K562 (cell line): ENCODE measurements at regions not wholly inside any gene's neighbourhood (a gene's known extent, or its start where the extent isn't known, plus 50 kb on each side); places are given as distances from the start of the nearest gene placed in this dataset.

Source experiments
- CBX1 ChIP-seq: sonication (generic); IDR thresholded peaks from 2 replicates; pipeline ENCODE4 v1.6.1; 2016; ENCODE audit warnings: antibody characterized with exemption, low read depth, mild to moderate bottlenecking
- CHD4 ChIP-seq: fragments of 200-600 bp; sonication (generic); IDR thresholded peaks from 3 replicates; pipeline ENCODE4 v1.6.1; 2012; ENCODE audit warnings: low read depth, mild to moderate bottlenecking, mixed read lengths, low read length, inconsistent platforms; ENCODE audit not compliant: insufficient read depth, insufficient replicate concordance, poor library complexity, severe bottlenecking
- EP300 ChIP-seq: IDR thresholded peaks from 2 replicates; pipeline ENCODE4 v1.6.1; 2012; ENCODE audit warnings: low read length, improper control_type of control experiment
- FOXJ2 ChIP-seq: fragments of 200-800 bp; sonication (Bioruptor generic); IDR thresholded peaks from 2 replicates; pipeline ENCODE4 v1.6.1; 2016; ENCODE audit warnings: missing genetic modification characterization, missing compliant biosample characterization
- FOXM1 ChIP-seq, 2 experiments: fragments of 450-650 bp in 1 of 2; sonication (generic) in 1 of 2; formaldehyde crosslinking in 1 of 2; IDR thresholded peaks; 2 replicates each; pipeline versions ENCODE4 v1.6.1 to v1.9.0; 2017 to 2022; ENCODE audit warnings: low read depth in 2 of 2, mild to moderate bottlenecking in 2 of 2, missing genetic modification reagents in 1 of 2, moderate library complexity in 1 of 2
- HSF4 ChIP-seq: fragments of 250-450 bp; sonication (Bioruptor Pico); IDR thresholded peaks from 2 replicates; pipeline ENCODE4 v2.1.2; 2022; ENCODE audit warnings: mild to moderate bottlenecking, moderate library complexity, borderline replicate concordance
- KDM2B ChIP-seq: fragments of 250-450 bp; sonication (Bioruptor Pico); IDR thresholded peaks from 2 replicates; pipeline ENCODE4 v1.8.0; 2021; ENCODE audit warnings: mild to moderate bottlenecking, moderate library complexity
- LARP7 ChIP-seq: fragments of 450-650 bp; IDR thresholded peaks from 2 replicates; pipeline ENCODE4 v1.6.1; 2016
- MTA2 ChIP-seq: fragments of 450-650 bp; IDR thresholded peaks from 2 replicates; pipeline ENCODE4 v1.6.1; 2016; ENCODE audit warnings: low read depth
- POLR2H ChIP-seq: IDR thresholded peaks from 2 replicates; pipeline ENCODE4 v1.6.1; 2016; ENCODE audit warnings: missing genetic modification characterization, low read depth, mild to moderate bottlenecking, control low read depth, missing compliant biosample characterization, moderate library complexity
- SIX5 ChIP-seq, 2 experiments: IDR thresholded peaks; 2 replicates each; pipeline ENCODE4 v1.6.1; 2011; ENCODE audit warnings: low read length in 2 of 2, borderline replicate concordance in 1 of 2, low read depth in 1 of 2, mild to moderate bottlenecking in 1 of 2, moderate library complexity in 1 of 2; ENCODE audit not compliant: insufficient read depth in 1 of 2
- TAF1 ChIP-seq: IDR thresholded peaks from 2 replicates; pipeline ENCODE4 v1.6.1; 2011; ENCODE audit warnings: mild to moderate bottlenecking, low read length, moderate library complexity; ENCODE audit not compliant: insufficient read depth, control insufficient read depth, severe bottlenecking; ENCODE audit errors: extremely low read depth
- TAF9B ChIP-seq: fragments of 450-650 bp; IDR thresholded peaks from 2 replicates; pipeline ENCODE4 v1.6.1; 2018; ENCODE audit warnings: mild to moderate bottlenecking; ENCODE audit not compliant: partially characterized antibody
- TEAD4 ChIP-seq, 2 experiments: sonication (generic) in 1 of 2; formaldehyde crosslinking in 1 of 2; IDR thresholded peaks; 2 replicates each; pipeline versions ENCODE4 v1.6.1 to v1.8.0; 2012 to 2022; ENCODE audit warnings: borderline replicate concordance in 1 of 2, inconsistent platforms in 1 of 2, low read length in 1 of 2, mild to moderate bottlenecking in 1 of 2, missing genetic modification reagents in 1 of 2
- TOE1 ChIP-seq, 2 experiments: fragments of 450-650 bp in 1 of 2; sonication (generic) in 1 of 2; formaldehyde crosslinking in 1 of 2; IDR thresholded peaks; 2 replicates each; pipeline versions ENCODE4 v1.7.1 to v1.8.0; 2016 to 2022; ENCODE audit warnings: borderline replicate concordance in 2 of 2, mild to moderate bottlenecking in 2 of 2, antibody characterized with exemption in 1 of 2, inconsistent platforms in 1 of 2, low read depth in 1 of 2, missing genetic modification reagents in 1 of 2, moderate library complexity in 1 of 2
- ZNF165 ChIP-seq: fragments of 250-450 bp; sonication (Bioruptor Pico); IDR thresholded peaks from 2 replicates; pipeline ENCODE4 v1.4.0; 2020; ENCODE audit warnings: borderline replicate concordance
- ZNF24 ChIP-seq: fragments of 450-650 bp; IDR thresholded peaks from 2 replicates; pipeline ENCODE4 v1.6.1; 2016
- ZNF408 ChIP-seq: fragments of 250-450 bp; sonication (Bioruptor Pico); IDR thresholded peaks from 2 replicates; pipeline ENCODE4 v1.4.0; 2020; ENCODE audit warnings: low read depth, mild to moderate bottlenecking, moderate library complexity
- ZNF431 ChIP-seq: sonication (generic); formaldehyde crosslinking; IDR thresholded peaks from 2 replicates; pipeline ENCODE4 v1.8.0; 2022; ENCODE audit warnings: mild to moderate bottlenecking, missing genetic modification reagents
- ZNF695 ChIP-seq: fragments of 450-650 bp; formaldehyde crosslinking; IDR thresholded peaks from 2 replicates; pipeline ENCODE4 v1.4.0; 2020; ENCODE audit warnings: mild to moderate bottlenecking, moderate library complexity
- ZNF696 ChIP-seq: fragments of 250-450 bp; sonication (Bioruptor Pico); conservative IDR thresholded peaks from 2 replicates; pipeline ENCODE4 v1.4.0; 2020; ENCODE audit warnings: mild to moderate bottlenecking, moderate library complexity
- ZSCAN32 ChIP-seq: fragments of 450-650 bp; formaldehyde crosslinking; IDR thresholded peaks from 2 replicates; pipeline ENCODE4 v1.4.0; 2020; ENCODE audit warnings: mild to moderate bottlenecking, moderate library complexity
- TF ChIP-seq, protein P1 (sequence below), 3 experiments: fragments of 200-800 bp in 1 of 3; sonication (Bioruptor generic) in 1 of 3; sonication (generic) in 1 of 3; formaldehyde crosslinking in 1 of 3; IDR thresholded peaks; 2 replicates each; pipeline versions ENCODE4 v1.6.1 to v1.8.0; 2016 to 2022; ENCODE audit warnings: mild to moderate bottlenecking in 2 of 3, missing compliant biosample characterization in 2 of 3, missing genetic modification characterization in 2 of 3, missing genetic modification reagents in 1 of 3
- TF ChIP-seq, protein P2 (sequence below): IDR thresholded peaks from 2 replicates; pipeline ENCODE4 v1.6.1; 2011; ENCODE audit warnings: borderline replicate concordance, low read depth, mild to moderate bottlenecking, moderate library complexity, low read length; ENCODE audit not compliant: insufficient read depth, poor library complexity, severe bottlenecking

DNA sequence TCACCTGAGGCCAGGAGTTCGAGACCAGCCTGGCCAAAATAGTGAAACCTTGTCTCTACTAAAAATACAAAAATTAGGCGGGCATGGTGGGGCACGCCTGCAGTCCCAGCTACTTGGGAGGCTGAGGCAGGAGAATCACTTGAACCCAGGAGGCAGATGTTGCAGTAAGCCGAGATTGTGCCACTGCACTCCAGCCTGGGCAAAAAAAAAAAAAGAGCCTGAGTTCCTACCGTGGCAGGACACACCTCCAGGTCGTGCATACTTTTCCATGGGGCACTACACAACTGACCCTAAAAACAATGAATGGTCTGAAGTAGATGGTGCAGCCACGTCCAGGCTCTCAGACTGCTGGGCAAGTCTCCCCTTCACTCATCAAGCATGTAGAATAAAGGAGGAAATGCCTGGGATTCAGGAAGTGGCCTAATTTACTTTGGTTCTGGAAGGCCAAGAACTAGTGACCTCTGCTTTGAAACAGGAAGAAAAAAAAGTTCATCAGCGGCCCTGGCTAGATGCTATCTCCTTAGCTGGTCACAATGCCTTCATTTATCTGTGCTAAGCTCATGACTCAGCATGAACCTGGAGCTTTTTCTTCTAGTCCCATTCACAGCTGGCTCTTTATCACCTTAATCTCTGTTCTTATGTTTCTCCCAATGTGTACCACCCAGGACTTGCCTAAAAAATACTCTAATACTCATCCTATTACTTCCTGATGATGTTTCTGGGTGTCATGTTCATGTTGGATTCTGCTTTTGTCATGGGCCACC is 55.8 kb upstream of the OR6J1 start (continued):
- TF ChIP-seq, protein P1, sequence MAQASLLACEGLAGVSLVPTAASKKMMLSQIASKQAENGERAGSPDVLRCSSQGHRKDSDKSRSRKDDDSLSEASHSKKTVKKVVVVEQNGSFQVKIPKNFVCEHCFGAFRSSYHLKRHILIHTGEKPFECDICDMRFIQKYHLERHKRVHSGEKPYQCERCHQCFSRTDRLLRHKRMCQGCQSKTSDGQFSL (CRISPR knock-in tag; IDR thresholded peaks at IDR 0.05), result no peak
- TF ChIP-seq, protein P1 (tag; IDR thresholded peaks at IDR 0.05), result no peak
- TF ChIP-seq ZNF696 (CRISPR knock-in tag), result no peak
- no peak for TF ChIP-seq ZSCAN32
- peak; percentile 41; the same call in 1 of the 2 replicates for TF ChIP-seq TEAD4 (IDR thresholded peaks at IDR 0.05; ENCODE audit: low read length)
- TF ChIP-seq TEAD4 (CRISPR knock-in tag; IDR thresholded peaks at IDR 0.05; ENCODE audit: borderline replicate concordance), result no peak
- TF ChIP-seq TAF9B, result peak; percentile 51
- TF ChIP-seq ZNF408, result no peak
- TF ChIP-seq LARP7, result no peak
- no peak for TF ChIP-seq ZNF695
- TF ChIP-seq ZNF24, result no peak
- TF ChIP-seq, protein P2, sequence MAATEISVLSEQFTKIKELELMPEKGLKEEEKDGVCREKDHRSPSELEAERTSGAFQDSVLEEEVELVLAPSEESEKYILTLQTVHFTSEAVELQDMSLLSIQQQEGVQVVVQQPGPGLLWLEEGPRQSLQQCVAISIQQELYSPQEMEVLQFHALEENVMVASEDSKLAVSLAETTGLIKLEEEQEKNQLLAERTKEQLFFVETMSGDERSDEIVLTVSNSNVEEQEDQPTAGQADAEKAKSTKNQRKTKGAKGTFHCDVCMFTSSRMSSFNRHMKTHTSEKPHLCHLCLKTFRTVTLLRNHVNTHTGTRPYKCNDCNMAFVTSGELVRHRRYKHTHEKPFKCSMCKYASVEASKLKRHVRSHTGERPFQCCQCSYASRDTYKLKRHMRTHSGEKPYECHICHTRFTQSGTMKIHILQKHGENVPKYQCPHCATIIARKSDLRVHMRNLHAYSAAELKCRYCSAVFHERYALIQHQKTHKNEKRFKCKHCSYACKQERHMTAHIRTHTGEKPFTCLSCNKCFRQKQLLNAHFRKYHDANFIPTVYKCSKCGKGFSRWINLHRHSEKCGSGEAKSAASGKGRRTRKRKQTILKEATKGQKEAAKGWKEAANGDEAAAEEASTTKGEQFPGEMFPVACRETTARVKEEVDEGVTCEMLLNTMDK, result no peak
- TF ChIP-seq ZNF431 (CRISPR knock-in tag), result no peak
- no peak for TF ChIP-seq POLR2H (tag)
- no peak for TF ChIP-seq HSF4
- TF ChIP-seq FOXM1 (IDR thresholded peaks at IDR 0.05; ENCODE audit: low read depth), result no peak; the same call in 1 of the 2 replicates
- TF ChIP-seq FOXM1 (CRISPR knock-in tag; IDR thresholded peaks at IDR 0.05; ENCODE audit: low read depth), result no peak
- 0 out of 2 replicates have a peak, but pooled peaks have one; percentile 30 for TF ChIP-seq MTA2
- peak; percentile 81 for TF ChIP-seq FOXJ2 (tag)
- TF ChIP-seq TOE1 (IDR thresholded peaks at IDR 0.05; ENCODE audit: borderline replicate concordance), result no peak
- TF ChIP-seq TOE1 (CRISPR knock-in tag; IDR thresholded peaks at IDR 0.05; ENCODE audit: borderline replicate concordance, low read depth), result no peak
- no peak for TF ChIP-seq SIX5 (IDR thresholded peaks at IDR 0.05; ENCODE audit: borderline replicate concordance in 1 of 2, insufficient read depth in 1 of 2, low read depth in 1 of 2, low read length in 2 of 2)
- no peak for TF ChIP-seq ZNF165
- peak; percentile 79 for TF ChIP-seq EP300
- no peak for TF ChIP-seq KDM2B (CRISPR knock-in tag)
- TF ChIP-seq CHD4, result no peak
- no peak for TF ChIP-seq CBX1
- no peak for TF ChIP-seq TAF1
